ENCODE measurements at regions not wholly inside any gene's neighbourhood (a gene's known extent, or its start where the extent isn't known, plus 50 kb on each side); places are given as distances from the start of the nearest gene placed in this dataset.

DNA sequence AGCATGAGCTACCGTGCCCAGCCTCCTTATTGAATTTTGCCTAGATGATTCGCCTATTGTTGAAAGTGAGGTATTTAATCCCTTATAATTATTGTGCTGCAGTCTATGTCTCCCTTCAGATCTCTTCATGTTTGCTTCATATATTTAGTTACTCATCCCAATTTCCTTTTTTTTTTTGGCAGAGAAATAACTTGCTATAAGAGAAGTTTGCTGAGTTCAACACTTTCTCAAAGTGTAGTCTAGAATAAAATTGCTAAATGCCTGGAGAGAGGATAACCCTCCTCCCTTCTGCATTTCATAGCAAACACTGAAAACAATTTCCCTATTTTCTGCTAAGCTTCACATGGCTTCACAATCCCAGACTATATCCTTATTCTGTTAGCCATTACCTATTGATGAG, 136.6 kb upstream of the CD180 start:
- TF ChIP-seq, protein P1, sequence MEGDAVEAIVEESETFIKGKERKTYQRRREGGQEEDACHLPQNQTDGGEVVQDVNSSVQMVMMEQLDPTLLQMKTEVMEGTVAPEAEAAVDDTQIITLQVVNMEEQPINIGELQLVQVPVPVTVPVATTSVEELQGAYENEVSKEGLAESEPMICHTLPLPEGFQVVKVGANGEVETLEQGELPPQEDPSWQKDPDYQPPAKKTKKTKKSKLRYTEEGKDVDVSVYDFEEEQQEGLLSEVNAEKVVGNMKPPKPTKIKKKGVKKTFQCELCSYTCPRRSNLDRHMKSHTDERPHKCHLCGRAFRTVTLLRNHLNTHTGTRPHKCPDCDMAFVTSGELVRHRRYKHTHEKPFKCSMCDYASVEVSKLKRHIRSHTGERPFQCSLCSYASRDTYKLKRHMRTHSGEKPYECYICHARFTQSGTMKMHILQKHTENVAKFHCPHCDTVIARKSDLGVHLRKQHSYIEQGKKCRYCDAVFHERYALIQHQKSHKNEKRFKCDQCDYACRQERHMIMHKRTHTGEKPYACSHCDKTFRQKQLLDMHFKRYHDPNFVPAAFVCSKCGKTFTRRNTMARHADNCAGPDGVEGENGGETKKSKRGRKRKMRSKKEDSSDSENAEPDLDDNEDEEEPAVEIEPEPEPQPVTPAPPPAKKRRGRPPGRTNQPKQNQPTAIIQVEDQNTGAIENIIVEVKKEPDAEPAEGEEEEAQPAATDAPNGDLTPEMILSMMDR (IDR thresholded peaks at IDR 0.05), result no peak
- no peak for TF ChIP-seq POLR2A (IDR thresholded peaks at IDR 0.05)

Data from uterus (tissue), 2 donors.